OCI-LY3 (cell line): ENCODE measurements at regions not wholly inside any gene's neighbourhood (a gene's known extent, or its start where the extent isn't known, plus 50 kb on each side); places are given as distances from the start of the nearest gene placed in this dataset.

Source experiments
- CTCF ChIP-seq: fragments of 200-600, 300-600 bp; sonication (generic); IDR thresholded peaks from 2 replicates; pipeline ENCODE4 v1.5.1; 2014; ENCODE audit warnings: antibody characterized with exemption, low read length, low read depth
- EZH2phosphoT487 ChIP-seq: fragments of 200-600 bp; shearing (Covaris generic); IDR thresholded peaks from 2 replicates; pipeline ENCODE4 v1.6.1; 2018; ENCODE audit warnings: antibody characterized with exemption, mixed run types, low read depth

- TF ChIP-seq CTCF: no peak
- TF ChIP-seq EZH2phosphoT487: no peak
These were observed 557.2 kb downstream of the CPS1 start for GRCh38 chr2:211113334-211114175.
